ENCODE measurements at regions not wholly inside any gene's neighbourhood (a gene's known extent, or its start where the extent isn't known, plus 50 kb on each side); places are given as distances from the start of the nearest gene placed in this dataset.
A peak's percentile ranks its signal among the peaks of the same experiment; 100 is the strongest.

DNA sequence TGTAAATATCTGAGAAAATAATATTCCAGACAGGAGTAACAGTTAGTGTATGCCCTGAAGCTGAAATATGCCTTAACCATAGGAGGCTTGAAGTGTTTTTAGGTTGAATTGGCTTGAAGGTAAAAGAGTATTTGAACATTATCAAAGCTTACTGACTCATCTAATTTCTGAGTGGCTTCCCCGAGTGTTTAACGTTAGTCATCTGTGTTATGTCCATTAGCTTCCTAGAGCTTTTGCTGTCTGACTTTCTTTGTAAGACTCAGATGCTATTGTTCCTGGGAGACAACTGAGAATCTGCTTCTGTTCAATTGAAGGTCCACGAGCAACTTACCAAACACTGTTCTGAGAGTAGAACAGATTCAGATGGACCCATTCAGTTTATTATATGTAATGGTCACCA is 656.8 kb upstream of the NECTIN3 start (continued):
- TF ChIP-seq, protein P1, sequence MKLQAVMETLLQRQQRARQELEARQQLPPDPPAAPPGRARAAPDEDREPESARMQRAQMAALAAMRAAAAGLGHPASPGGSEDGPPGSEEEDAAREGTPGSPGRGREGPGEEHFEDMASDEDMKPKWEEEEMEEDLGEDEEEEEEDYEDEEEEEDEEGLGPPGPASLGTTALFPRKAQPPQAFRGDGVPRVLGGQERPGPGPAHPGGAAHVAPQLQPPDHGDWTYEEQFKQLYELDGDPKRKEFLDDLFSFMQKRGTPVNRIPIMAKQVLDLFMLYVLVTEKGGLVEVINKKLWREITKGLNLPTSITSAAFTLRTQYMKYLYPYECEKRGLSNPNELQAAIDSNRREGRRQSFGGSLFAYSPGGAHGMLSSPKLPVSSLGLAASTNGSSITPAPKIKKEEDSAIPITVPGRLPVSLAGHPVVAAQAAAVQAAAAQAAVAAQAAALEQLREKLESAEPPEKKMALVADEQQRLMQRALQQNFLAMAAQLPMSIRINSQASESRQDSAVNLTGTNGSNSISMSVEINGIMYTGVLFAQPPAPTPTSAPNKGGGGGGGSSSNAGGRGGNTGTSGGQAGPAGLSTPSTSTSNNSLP (IDR thresholded peaks at IDR 0.05; ENCODE audit: borderline replicate concordance, low read depth, low read length) = no peak
- TF ChIP-seq KDM4B (IDR thresholded peaks at IDR 0.05; ENCODE audit: borderline replicate concordance in 2 of 2, low read depth in 1 of 2) (no peak), BCL6 (CRISPR knock-in tag; IDR thresholded peaks at IDR 0.05) (no peak)

DNA sequence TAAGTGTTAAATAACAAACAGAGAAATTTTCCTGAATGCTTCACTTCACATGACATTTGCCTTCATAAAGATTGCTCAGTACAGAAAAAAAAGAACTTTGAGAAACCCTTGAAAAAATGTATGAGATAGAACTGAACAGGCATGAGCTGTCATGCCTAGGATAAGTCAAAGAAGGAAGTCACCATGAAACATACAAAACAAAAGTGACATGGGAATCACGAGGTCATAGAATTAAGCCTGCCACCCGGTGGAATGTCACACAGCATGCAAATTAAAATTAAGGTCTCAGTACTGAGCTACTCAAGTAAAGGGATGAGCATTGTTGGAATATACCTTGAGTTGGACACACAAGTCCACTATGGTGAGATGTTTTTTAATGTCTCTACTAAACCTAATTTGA is 652.5 kb upstream of the NECTIN3 start:
- no peak overlapping the region for H3K9ac ChIP-seq (ENCODE audit: insufficient read depth in 1 of 2, low read depth in 2 of 2, low read length in 2 of 2)
- no peaks in the 10 kb centered on the region for H3K9me1 ChIP-seq (ENCODE audit: control insufficient read depth, insufficient read depth, low read length)
- intact Hi-C loops (cut with micrococcal nuclease) = no loop called here
- no peaks in the 10 kb centered on the region for H4K20me1 ChIP-seq (replicated peaks; ENCODE audit: control insufficient read depth, insufficient read depth, low read length)
- no peak for ATAC-seq
- ChIA-PET POLR2A (no interaction called here), CTCF (ENCODE audit: low intra/inter-chr PET ratio) (no interaction called here)
- H3K4me2 ChIP-seq (ENCODE audit: insufficient read depth, low read length) = no peak overlapping the region
- H3K27ac ChIP-seq (ENCODE audit: extremely low read depth, low read depth, low read length) = no peak overlapping the region
- H3K4me3 ChIP-seq = no peak overlapping the region
- whole genome bisulfite sequencing (ENCODE audit: insufficient coverage, low coverage, missing lambda C conversion rate) = 0% methylated on average over 2 of the region's 2 CpGs
- peak in 1 of 4 experiments; percentile 2 for DNase-seq (ENCODE audit: extremely low read depth in 1 of 4, low spot score in 3 of 4)
- no peaks in the 10 kb centered on the region for H3K27me3 ChIP-seq (ENCODE audit: control insufficient read depth in 2 of 2, insufficient read depth in 2 of 2, low read length in 2 of 2)
- no peaks in the 10 kb centered on the region for H3K4me1 ChIP-seq (replicated peaks in 1 of 2; ENCODE audit: control insufficient read depth in 2 of 2, insufficient read depth in 2 of 2, low read length in 2 of 2)
- H3K9me3 ChIP-seq (replicated peaks; ENCODE audit: control insufficient read depth, insufficient read depth, low read depth, low read length) = no peaks in the 10 kb centered on the region
- no peaks in the 10 kb centered on the region for H3K36me3 ChIP-seq (ENCODE audit: control insufficient read depth, insufficient read depth, low read length)
- BruUV-seq (replicated peaks) = no TSS peak
- no peaks in the 10 kb centered on the region for H3K79me2 ChIP-seq (ENCODE audit: control insufficient read depth, insufficient read depth, low read length)
- no peak overlapping the region for H2AFZ ChIP-seq (ENCODE audit: low read depth, low read length)
- in situ Hi-C loops (cut with MboI) = no loop called here
- FAIRE-seq = no peak
- TF ChIP-seq FOXA1 (IDR thresholded peaks at IDR 0.05; ENCODE audit: borderline replicate concordance) (no peak), ZNF124 (CRISPR knock-in tag; IDR thresholded peaks at IDR 0.05) (no peak), MCM3 (IDR thresholded peaks at IDR 0.05) (no peak), SAFB2 (IDR thresholded peaks at IDR 0.05; ENCODE audit: borderline replicate concordance, low read depth, low read length, severe bottlenecking) (no peak), HSF4 (CRISPR knock-in tag; IDR thresholded peaks at IDR 0.05; ENCODE audit: borderline replicate concordance) (no peak), NFRKB (IDR thresholded peaks at IDR 0.05; ENCODE audit: low read depth) (no peak), ZSCAN29 (IDR thresholded peaks at IDR 0.05) (no peak), ZNF79 (CRISPR knock-in tag; IDR thresholded peaks at IDR 0.05; ENCODE audit: low read depth) (no peak), ZNF12 (CRISPR knock-in tag; IDR thresholded peaks at IDR 0.05) (no peak), FIP1L1 (IDR thresholded peaks at IDR 0.05; ENCODE audit: low read depth, low read length, poor library complexity, severe bottlenecking) (no peak), DACH1 (IDR thresholded peaks at IDR 0.05; ENCODE audit: partially characterized antibody) (no peak), ZC3H4 (CRISPR knock-in tag; IDR thresholded peaks at IDR 0.05; ENCODE audit: borderline replicate concordance) (no peak), KLF16 (IDR thresholded peaks at IDR 0.05) (no peak), ZNF133 (CRISPR knock-in tag; IDR thresholded peaks at IDR 0.05) (no peak)
- TF ChIP-seq, protein P2, sequence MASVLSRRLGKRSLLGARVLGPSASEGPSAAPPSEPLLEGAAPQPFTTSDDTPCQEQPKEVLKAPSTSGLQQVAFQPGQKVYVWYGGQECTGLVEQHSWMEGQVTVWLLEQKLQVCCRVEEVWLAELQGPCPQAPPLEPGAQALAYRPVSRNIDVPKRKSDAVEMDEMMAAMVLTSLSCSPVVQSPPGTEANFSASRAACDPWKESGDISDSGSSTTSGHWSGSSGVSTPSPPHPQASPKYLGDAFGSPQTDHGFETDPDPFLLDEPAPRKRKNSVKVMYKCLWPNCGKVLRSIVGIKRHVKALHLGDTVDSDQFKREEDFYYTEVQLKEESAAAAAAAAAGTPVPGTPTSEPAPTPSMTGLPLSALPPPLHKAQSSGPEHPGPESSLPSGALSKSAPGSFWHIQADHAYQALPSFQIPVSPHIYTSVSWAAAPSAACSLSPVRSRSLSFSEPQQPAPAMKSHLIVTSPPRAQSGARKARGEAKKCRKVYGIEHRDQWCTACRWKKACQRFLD (CRISPR knock-in tag; IDR thresholded peaks at IDR 0.05) = no peak

All from K562 (cell line).